Loucy (cell line): ENCODE measurements at regions not wholly inside any gene's neighbourhood (a gene's known extent, or its start where the extent isn't known, plus 50 kb on each side); places are given as distances from the start of the nearest gene placed in this dataset.

Experiments used
- H2AFZ ChIP-seq: fragments of 200-600 bp; sonication (generic); 2 replicates; pipeline ENCODE4 v1.6.0; 2016; ENCODE audit warnings: antibody characterized with exemption, mild to moderate bottlenecking, low read length, moderate library complexity
- H3F3A ChIP-seq: fragments of 200-600 bp; 2 replicates; pipeline ENCODE4 v1.6.0; 2016; ENCODE audit warnings: antibody characterized with exemption, low read depth, mild to moderate bottlenecking
- H3K27me3 ChIP-seq: fragments of 200-600 bp; sonication (generic); 2 replicates; pipeline ENCODE4 v1.6.1; 2014; ENCODE audit warnings: low read length, mild to moderate bottlenecking; ENCODE audit not compliant: insufficient read depth, poor library complexity, severe bottlenecking
- H3K36me3 ChIP-seq: fragments of 200-600 bp; sonication (generic); 2 replicates; pipeline ENCODE4 v1.6.1; 2016; ENCODE audit warnings: low read length; ENCODE audit not compliant: insufficient read depth
- H3K4me1 ChIP-seq: fragments of 200-600 bp; sonication (generic); 2 replicates; pipeline ENCODE4 v1.5.1; 2014; ENCODE audit warnings: low read length, mild to moderate bottlenecking; ENCODE audit not compliant: insufficient read depth, poor library complexity, severe bottlenecking
- H3K4me2 ChIP-seq: fragments of 200-600 bp; sonication (generic); 2 replicates; pipeline ENCODE4 v1.6.0; 2014; ENCODE audit warnings: antibody characterized with exemption, low read length, low read depth, mild to moderate bottlenecking; ENCODE audit not compliant: poor library complexity, severe bottlenecking
- H3K4me3 ChIP-seq: fragments of 200-600 bp; sonication (generic); 2 replicates; pipeline ENCODE4 v1.5.1; 2014; ENCODE audit warnings: low read length, mild to moderate bottlenecking, mixed read lengths; ENCODE audit not compliant: poor library complexity, severe bottlenecking
- H3K79me2 ChIP-seq: fragments of 200-600 bp; sonication (generic); 2 replicates; pipeline ENCODE4 v1.6.1; 2014; ENCODE audit warnings: low read length; ENCODE audit not compliant: insufficient read depth
- H3K9ac ChIP-seq: fragments of 200-600 bp; sonication (generic); 2 replicates; pipeline ENCODE4 v1.6.0; 2014; ENCODE audit warnings: mild to moderate bottlenecking, low read depth, low read length, moderate library complexity; ENCODE audit not compliant: poor library complexity, severe bottlenecking
- H3K9me2 ChIP-seq: fragments of 200-600 bp; sonication (generic); replicated peaks from 2 replicates; pipeline ENCODE4 v1.6.1; 2016; ENCODE audit warnings: low read depth, low read length, mixed read lengths
- H3K9me3 ChIP-seq: fragments of 200-600 bp; sonication (generic); 2 replicates; pipeline ENCODE4 v1.6.1; 2014; ENCODE audit warnings: mild to moderate bottlenecking, antibody characterized with exemption, low read length, low read depth; ENCODE audit not compliant: insufficient read depth
- H4K20me1 ChIP-seq: fragments of 200-600 bp; sonication (generic); 2 replicates; pipeline ENCODE4 v1.6.0; 2014; ENCODE audit warnings: antibody characterized with exemption, low read length, mild to moderate bottlenecking; ENCODE audit not compliant: insufficient read depth, poor library complexity, severe bottlenecking
- EZH2phosphoT487 ChIP-seq: fragments of 200-600 bp; IDR thresholded peaks from 2 replicates; pipeline ENCODE4 v1.6.1; 2018; ENCODE audit warnings: antibody characterized with exemption, mild to moderate bottlenecking, moderate library complexity, borderline replicate concordance
- TF ChIP-seq, protein P1 (sequence below): fragments of 200-600 bp; sonication (generic); conservative IDR thresholded peaks from 2 replicates; pipeline ENCODE4 v1.5.1; 2014; ENCODE audit warnings: mild to moderate bottlenecking, antibody characterized with exemption, low read length

DNA sequence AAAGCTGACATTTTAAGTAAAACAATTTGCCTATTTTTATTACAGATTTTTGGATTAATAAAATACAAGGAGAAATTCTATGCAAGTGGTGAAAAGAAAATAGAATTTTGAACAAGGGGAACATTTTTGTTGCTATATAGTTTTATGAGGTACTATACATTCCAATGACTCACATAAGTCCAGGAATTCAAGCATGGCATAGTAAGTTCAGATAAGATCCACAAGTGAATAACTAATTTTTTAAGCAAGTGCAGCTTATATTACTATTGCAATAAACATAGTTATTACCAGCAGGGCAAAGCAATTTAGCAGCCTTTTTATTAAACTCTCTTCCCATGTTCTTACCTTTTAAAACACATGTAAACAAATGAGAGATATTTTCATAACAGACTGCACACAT lies 1123.5 kb upstream of the LRRN3 start:
- no peaks in the 10 kb centered on the region for H3K4me1 ChIP-seq
- H3K79me2 ChIP-seq, result no peaks in the 10 kb centered on the region
- no peak overlapping the region for H2AFZ ChIP-seq
- H3K36me3 ChIP-seq, result no peaks in the 10 kb centered on the region
- no peak overlapping the region for H3K4me3 ChIP-seq
- TF ChIP-seq EZH2phosphoT487, result no peak
- TF ChIP-seq, protein P1, sequence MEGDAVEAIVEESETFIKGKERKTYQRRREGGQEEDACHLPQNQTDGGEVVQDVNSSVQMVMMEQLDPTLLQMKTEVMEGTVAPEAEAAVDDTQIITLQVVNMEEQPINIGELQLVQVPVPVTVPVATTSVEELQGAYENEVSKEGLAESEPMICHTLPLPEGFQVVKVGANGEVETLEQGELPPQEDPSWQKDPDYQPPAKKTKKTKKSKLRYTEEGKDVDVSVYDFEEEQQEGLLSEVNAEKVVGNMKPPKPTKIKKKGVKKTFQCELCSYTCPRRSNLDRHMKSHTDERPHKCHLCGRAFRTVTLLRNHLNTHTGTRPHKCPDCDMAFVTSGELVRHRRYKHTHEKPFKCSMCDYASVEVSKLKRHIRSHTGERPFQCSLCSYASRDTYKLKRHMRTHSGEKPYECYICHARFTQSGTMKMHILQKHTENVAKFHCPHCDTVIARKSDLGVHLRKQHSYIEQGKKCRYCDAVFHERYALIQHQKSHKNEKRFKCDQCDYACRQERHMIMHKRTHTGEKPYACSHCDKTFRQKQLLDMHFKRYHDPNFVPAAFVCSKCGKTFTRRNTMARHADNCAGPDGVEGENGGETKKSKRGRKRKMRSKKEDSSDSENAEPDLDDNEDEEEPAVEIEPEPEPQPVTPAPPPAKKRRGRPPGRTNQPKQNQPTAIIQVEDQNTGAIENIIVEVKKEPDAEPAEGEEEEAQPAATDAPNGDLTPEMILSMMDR, result no peak
- H3K9ac ChIP-seq, result no peak overlapping the region
- no peaks in the 10 kb centered on the region for H4K20me1 ChIP-seq
- no peaks in the 10 kb centered on the region for H3K9me3 ChIP-seq
- no peaks in the 10 kb centered on the region for H3F3A ChIP-seq
- H3K27me3 ChIP-seq, result no peaks in the 10 kb centered on the region
- no peak overlapping the region for H3K4me2 ChIP-seq
- no peaks in the 10 kb centered on the region for H3K9me2 ChIP-seq

- H3K27me3 ChIP-seq, result no peaks in the 10 kb centered on the region
- H3K9me2 ChIP-seq, result no peaks in the 10 kb centered on the region
- no peaks in the 10 kb centered on the region for H3K9me3 ChIP-seq
- no peaks in the 10 kb centered on the region for H3K79me2 ChIP-seq
- no peak overlapping the region for H3K4me2 ChIP-seq
- H3K36me3 ChIP-seq, result no peaks in the 10 kb centered on the region
- no peaks in the 10 kb centered on the region for H4K20me1 ChIP-seq
- H3K4me3 ChIP-seq, result no peak overlapping the region
- H3F3A ChIP-seq, result no peaks in the 10 kb centered on the region
- H3K4me1 ChIP-seq, result no peaks in the 10 kb centered on the region
- TF ChIP-seq, protein P1, result no peak
- no peak for TF ChIP-seq EZH2phosphoT487
- H3K9ac ChIP-seq, result no peak overlapping the region
- H2AFZ ChIP-seq, result no peak overlapping the region
Measured at GRCh38 chr7:109983618-109984017, 1107.3 kb upstream of the LRRN3 start.

GRCh38 chr7:109984729-109985128 lies 1106.2 kb upstream of the LRRN3 start:
- TF ChIP-seq, protein P1, result no peak
- no peak for TF ChIP-seq EZH2phosphoT487
- Histone ChIP-seq H3K4me2 (no peak overlapping the region), H3K4me1 (no peaks in the 10 kb centered on the region), H3K27me3 (no peaks in the 10 kb centered on the region), H3K9me3 (no peaks in the 10 kb centered on the region), H3K36me3 (no peaks in the 10 kb centered on the region), H2AFZ (no peak overlapping the region), H3K79me2 (no peaks in the 10 kb centered on the region), H3F3A (no peaks in the 10 kb centered on the region), H3K9ac (no peak overlapping the region), H3K4me3 (no peak overlapping the region), H4K20me1 (no peaks in the 10 kb centered on the region), H3K9me2 (no peaks in the 10 kb centered on the region)
